ENCODE measurements at regions not wholly inside any gene's neighbourhood (a gene's known extent, or its start where the extent isn't known, plus 50 kb on each side); places are given as distances from the start of the nearest gene placed in this dataset.

GRCh38 chrX:46407753-46408130 is 137.5 kb downstream of the ZNF674 start:
- TF ChIP-seq POLR2A (IDR thresholded peaks at IDR 0.05; ENCODE audit: low read depth, low read length) (no peak), EZH2 (IDR thresholded peaks at IDR 0.05; ENCODE audit: borderline replicate concordance, low read depth, low read length, severe bottlenecking) (no peak), MYC (IDR thresholded peaks at IDR 0.05; ENCODE audit: low read depth, low read length) (no peak), POLR2AphosphoS5 (IDR thresholded peaks at IDR 0.05; ENCODE audit: insufficient read depth, low read depth, low read length) (no peak), GATA2 (IDR thresholded peaks at IDR 0.05; ENCODE audit: insufficient read depth, insufficient read length, low read depth, low read length) (no peak), FOS (IDR thresholded peaks at IDR 0.05; ENCODE audit: borderline replicate concordance, insufficient read depth, low read length) (no peak)
- TF ChIP-seq, protein P1, sequence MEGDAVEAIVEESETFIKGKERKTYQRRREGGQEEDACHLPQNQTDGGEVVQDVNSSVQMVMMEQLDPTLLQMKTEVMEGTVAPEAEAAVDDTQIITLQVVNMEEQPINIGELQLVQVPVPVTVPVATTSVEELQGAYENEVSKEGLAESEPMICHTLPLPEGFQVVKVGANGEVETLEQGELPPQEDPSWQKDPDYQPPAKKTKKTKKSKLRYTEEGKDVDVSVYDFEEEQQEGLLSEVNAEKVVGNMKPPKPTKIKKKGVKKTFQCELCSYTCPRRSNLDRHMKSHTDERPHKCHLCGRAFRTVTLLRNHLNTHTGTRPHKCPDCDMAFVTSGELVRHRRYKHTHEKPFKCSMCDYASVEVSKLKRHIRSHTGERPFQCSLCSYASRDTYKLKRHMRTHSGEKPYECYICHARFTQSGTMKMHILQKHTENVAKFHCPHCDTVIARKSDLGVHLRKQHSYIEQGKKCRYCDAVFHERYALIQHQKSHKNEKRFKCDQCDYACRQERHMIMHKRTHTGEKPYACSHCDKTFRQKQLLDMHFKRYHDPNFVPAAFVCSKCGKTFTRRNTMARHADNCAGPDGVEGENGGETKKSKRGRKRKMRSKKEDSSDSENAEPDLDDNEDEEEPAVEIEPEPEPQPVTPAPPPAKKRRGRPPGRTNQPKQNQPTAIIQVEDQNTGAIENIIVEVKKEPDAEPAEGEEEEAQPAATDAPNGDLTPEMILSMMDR (IDR thresholded peaks at IDR 0.05; ENCODE audit: extremely low read depth in 1 of 2, insufficient read depth in 1 of 2, low read depth in 1 of 2, low read length in 2 of 2): no peak
- TF ChIP-seq, protein P2, sequence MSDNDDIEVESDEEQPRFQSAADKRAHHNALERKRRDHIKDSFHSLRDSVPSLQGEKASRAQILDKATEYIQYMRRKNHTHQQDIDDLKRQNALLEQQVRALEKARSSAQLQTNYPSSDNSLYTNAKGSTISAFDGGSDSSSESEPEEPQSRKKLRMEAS (IDR thresholded peaks at IDR 0.05; ENCODE audit: insufficient read depth, insufficient read length): no peak
